WTC11 (cell line): ENCODE measurements at regions not wholly inside any gene's neighbourhood (a gene's known extent, or its start where the extent isn't known, plus 50 kb on each side); places are given as distances from the start of the nearest gene placed in this dataset.

Source experiments
- ATAC-seq: fragments of 200-7000 bp; cut with Tn5 transposase; 2 replicates; pipeline ENCODE4 v1.10.0; 2021; ENCODE audit warnings: mild to moderate bottlenecking, moderate library complexity
- CTCF ChIA-PET: fragments of 300-600 bp; sonication (Branson Sonifier 250); formaldehyde crosslinking; loops from one replicate; lab custom pipeline; 2021; ENCODE audit warnings: antibody characterized with exemption; lab: Charles Lee
- POLR2A ChIA-PET: fragments of 350-600 bp; sonication (Branson Sonifier 250); formaldehyde crosslinking; loops from one replicate; lab custom pipeline; 2021; ENCODE audit warnings: antibody characterized with exemption; lab: Charles Lee
- DNase-seq: peaks from one replicate; pipeline ENCODE4 v3.0.0; 2021; ENCODE audit warnings: low spot score
- H3K27ac Mint-ChIP-seq: 2 replicates; pipeline ENCODE4 v1.8.0; 2021; ENCODE audit warnings: mixed read lengths
- H3K27me3 Mint-ChIP-seq: 2 replicates; pipeline ENCODE4 v1.8.0; 2021; ENCODE audit warnings: low read depth, mild to moderate bottlenecking, moderate library complexity, mixed read lengths
- H3K36me3 Mint-ChIP-seq: 2 replicates; pipeline ENCODE4 v1.8.0; 2021; ENCODE audit warnings: mixed read lengths
- H3K4me1 Mint-ChIP-seq: 2 replicates; pipeline ENCODE4 v1.8.0; 2022; ENCODE audit warnings: mixed read lengths
- H3K4me3 Mint-ChIP-seq: 2 replicates; pipeline ENCODE4 v1.8.0; 2021; ENCODE audit warnings: mild to moderate bottlenecking, moderate library complexity, mixed read lengths
- H3K9me3 Mint-ChIP-seq: 2 replicates; pipeline ENCODE4 v1.8.0; 2021; ENCODE audit warnings: mixed read lengths
- ATF3 ChIP-seq: sonication (generic); formaldehyde crosslinking; conservative IDR thresholded peaks from 2 replicates; pipeline ENCODE4 v1.8.1; 2022; ENCODE audit warnings: mild to moderate bottlenecking, missing genetic modification reagents
- CBFB ChIP-seq: sonication (generic); formaldehyde crosslinking; IDR thresholded peaks from 2 replicates; pipeline ENCODE4 v1.8.1; 2022; ENCODE audit warnings: mild to moderate bottlenecking, low read depth, missing genetic modification reagents
- CREM ChIP-seq: sonication (generic); formaldehyde crosslinking; IDR thresholded peaks from 2 replicates; pipeline ENCODE4 v1.8.1; 2022; ENCODE audit warnings: mild to moderate bottlenecking, missing genetic modification reagents, moderate library complexity
- E2F4 ChIP-seq: sonication (generic); formaldehyde crosslinking; IDR thresholded peaks from 2 replicates; pipeline ENCODE4 v1.8.1; 2022; ENCODE audit warnings: low read depth, mild to moderate bottlenecking, moderate library complexity, missing genetic modification reagents, borderline replicate concordance
- ELF4 ChIP-seq: sonication (generic); formaldehyde crosslinking; IDR thresholded peaks from 2 replicates; pipeline ENCODE4 v1.8.1; 2022; ENCODE audit warnings: low read depth, mild to moderate bottlenecking, moderate library complexity, missing genetic modification reagents
- FOXK1 ChIP-seq: sonication (generic); formaldehyde crosslinking; IDR thresholded peaks from 2 replicates; pipeline ENCODE4 v1.8.0; 2022; ENCODE audit warnings: mild to moderate bottlenecking, moderate library complexity, missing genetic modification reagents
- GABPB1 ChIP-seq: sonication (generic); formaldehyde crosslinking; IDR thresholded peaks from 2 replicates; pipeline ENCODE4 v1.8.1; 2023; ENCODE audit warnings: mild to moderate bottlenecking, missing genetic modification reagents
- HMGA2 ChIP-seq: fragments of 250-450 bp; sonication (Bioruptor Pico); IDR thresholded peaks from 2 replicates; pipeline ENCODE4 v1.4.0; 2021; ENCODE audit warnings: mild to moderate bottlenecking, moderate library complexity
- JAZF1 ChIP-seq: fragments of 250-450 bp; sonication (Bioruptor Pico); IDR thresholded peaks from 2 replicates; pipeline ENCODE4 v1.9.0; 2021; ENCODE audit warnings: moderate library complexity, mild to moderate bottlenecking, inconsistent platforms
- MYBL2 ChIP-seq: sonication (generic); formaldehyde crosslinking; IDR thresholded peaks from 2 replicates; pipeline ENCODE4 v1.8.1; 2023; ENCODE audit warnings: mild to moderate bottlenecking, moderate library complexity, missing genetic modification reagents
- NFATC4 ChIP-seq: fragments of 250-450 bp; sonication (Bioruptor Pico); IDR thresholded peaks from 2 replicates; pipeline ENCODE4 v1.9.0; 2021; ENCODE audit warnings: mild to moderate bottlenecking
- NFE2L1 ChIP-seq: sonication (generic); formaldehyde crosslinking; IDR thresholded peaks from 2 replicates; pipeline ENCODE4 v1.8.1; 2023; ENCODE audit warnings: missing genetic modification reagents
- NFYB ChIP-seq: sonication (generic); formaldehyde crosslinking; conservative IDR thresholded peaks from 2 replicates; pipeline ENCODE4 v1.8.0; 2022; ENCODE audit warnings: low read depth, missing genetic modification reagents
- SOX15 ChIP-seq: fragments of 250-450 bp; sonication (Bioruptor Pico); IDR thresholded peaks from 2 replicates; pipeline ENCODE4 v1.9.0; 2021; ENCODE audit warnings: mild to moderate bottlenecking
- TCF7 ChIP-seq: sonication (generic); formaldehyde crosslinking; IDR thresholded peaks from 2 replicates; pipeline ENCODE4 v1.8.0; 2022; ENCODE audit warnings: mild to moderate bottlenecking, low read depth, missing genetic modification reagents, moderate library complexity
- TEAD1 ChIP-seq: sonication (generic); formaldehyde crosslinking; IDR thresholded peaks from 2 replicates; pipeline ENCODE4 v1.8.0; 2022; ENCODE audit warnings: mild to moderate bottlenecking, missing genetic modification reagents
- TEAD4 ChIP-seq: sonication (generic); formaldehyde crosslinking; IDR thresholded peaks from 2 replicates; pipeline ENCODE4 v1.8.0; 2022; ENCODE audit warnings: mild to moderate bottlenecking, missing genetic modification reagents
- TP53 ChIP-seq: sonication (generic); formaldehyde crosslinking; IDR thresholded peaks from 2 replicates; pipeline ENCODE4 v1.8.1; 2023; ENCODE audit warnings: mild to moderate bottlenecking, missing genetic modification reagents
- ZNF121 ChIP-seq: sonication (generic); formaldehyde crosslinking; IDR thresholded peaks from 2 replicates; pipeline ENCODE4 v1.8.0; 2023; ENCODE audit warnings: missing genetic modification reagents
- ZNF219 ChIP-seq: sonication (generic); formaldehyde crosslinking; IDR thresholded peaks from 2 replicates; pipeline ENCODE4 v1.8.0; 2023; ENCODE audit warnings: missing genetic modification reagents, mild to moderate bottlenecking, borderline replicate concordance
- ZNF396 ChIP-seq: fragments of 250-450 bp; sonication (Bioruptor Pico); IDR thresholded peaks from 2 replicates; pipeline ENCODE4 v1.8.0; 2021; ENCODE audit warnings: mild to moderate bottlenecking, moderate library complexity, borderline replicate concordance
- ZNF512 ChIP-seq: sonication (generic); formaldehyde crosslinking; IDR thresholded peaks from 2 replicates; pipeline ENCODE4 v1.8.1; 2022; ENCODE audit warnings: missing genetic modification reagents, borderline replicate concordance
- TF ChIP-seq, protein P1 (sequence below): sonication (generic); formaldehyde crosslinking; IDR thresholded peaks from 2 replicates; pipeline ENCODE4 v1.8.0; 2022; ENCODE audit warnings: mild to moderate bottlenecking, missing genetic modification reagents
- TF ChIP-seq, protein P2 (sequence below): sonication (generic); formaldehyde crosslinking; IDR thresholded peaks from 2 replicates; pipeline ENCODE4 v1.8.1; 2022; ENCODE audit warnings: mild to moderate bottlenecking, moderate library complexity, missing genetic modification reagents
- TF ChIP-seq, protein P3 (sequence below): sonication (generic); formaldehyde crosslinking; IDR thresholded peaks from 2 replicates; pipeline ENCODE4 v1.8.1; 2023; ENCODE audit warnings: mild to moderate bottlenecking, moderate library complexity, missing genetic modification reagents
- TF ChIP-seq, protein P4 (sequence below): fragments of 200-600 bp; IDR thresholded peaks from 2 replicates; pipeline ENCODE4 v1.8.0; 2022; ENCODE audit warnings: antibody characterized with exemption

DNA sequence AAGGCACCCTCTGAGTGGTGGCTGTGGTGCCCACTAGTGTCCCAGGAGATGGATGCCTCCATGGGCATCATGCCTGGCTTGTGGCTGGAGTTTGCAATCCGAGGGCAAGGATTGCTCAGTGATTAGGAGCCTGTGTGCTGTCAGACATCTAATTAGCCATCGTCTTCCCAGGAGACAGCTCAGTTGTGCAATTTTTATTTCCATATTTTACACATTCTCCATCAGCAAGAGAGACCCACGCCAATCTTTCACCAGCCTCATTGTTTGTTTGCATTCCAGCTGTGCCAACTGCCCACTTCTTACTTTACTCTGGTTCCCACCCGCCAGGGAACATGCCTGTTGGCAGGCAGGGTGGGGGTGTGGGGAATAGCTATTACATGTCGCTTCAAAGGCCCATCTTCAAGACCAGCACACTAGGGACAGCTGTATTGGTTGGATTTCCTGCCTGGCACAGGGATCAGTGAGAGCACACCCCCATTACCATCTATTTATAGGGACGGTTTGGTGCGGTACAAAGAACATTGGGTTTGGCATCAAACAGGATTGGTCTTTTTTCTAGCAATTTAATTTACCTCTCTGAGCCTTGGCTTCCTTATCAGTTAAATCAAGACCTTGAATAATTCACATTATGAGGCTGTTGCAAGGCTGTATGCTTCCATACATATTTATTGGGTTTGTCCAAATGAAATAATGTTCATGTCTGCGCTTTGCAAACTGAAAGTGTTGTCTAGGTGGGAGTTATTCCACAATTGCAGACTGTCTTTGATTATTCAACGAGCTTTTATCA, 80.7 kb upstream of the NAV2 start (continued):
- TF ChIP-seq NFE2L1 (CRISPR knock-in tag) (no peak), TEAD4 (CRISPR knock-in tag) (no peak), E2F4 (CRISPR knock-in tag) (no peak), ZNF512 (CRISPR knock-in tag) (no peak)

- Mint-ChIP-seq H3K36me3 (peaks cover 10% of the 10 kb centered on the region), H3K4me1 (no peaks in the 10 kb centered on the region), H3K4me3 (no peak overlapping the region), H3K27ac (no peak overlapping the region), H3K27me3 (peaks cover 11% of the 10 kb centered on the region), H3K9me3 (peaks cover 32% of the 10 kb centered on the region)
- ATAC-seq (no peak), DNase-seq (no peak)
- TF ChIP-seq ZNF121 (CRISPR knock-in tag): no peak
- no peak for TF ChIP-seq FOXK1 (CRISPR knock-in tag)
- TF ChIP-seq TCF7 (CRISPR knock-in tag): no peak
- TF ChIP-seq ZNF396: no peak
- no peak for TF ChIP-seq TP53 (CRISPR knock-in tag)
- no peak for TF ChIP-seq ELF4
- TF ChIP-seq CREM: no peak
- TF ChIP-seq, protein P1, sequence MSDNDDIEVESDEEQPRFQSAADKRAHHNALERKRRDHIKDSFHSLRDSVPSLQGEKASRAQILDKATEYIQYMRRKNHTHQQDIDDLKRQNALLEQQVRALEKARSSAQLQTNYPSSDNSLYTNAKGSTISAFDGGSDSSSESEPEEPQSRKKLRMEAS (CRISPR knock-in tag): no peak
- no peak for TF ChIP-seq GABPB1 (CRISPR knock-in tag)
- no peak for TF ChIP-seq NFATC4 (CRISPR knock-in tag)
- no peak for TF ChIP-seq NFYB
- ChIA-PET POLR2A (no interaction called here), CTCF (no interaction called here)
Measured at GRCh38 chr11:19628018-19628417, 84.6 kb upstream of the NAV2 start.

- no peak overlapping the region for H3K4me3 Mint-ChIP-seq
- H3K36me3 Mint-ChIP-seq: peaks cover 10% of the 10 kb centered on the region
- H3K4me1 Mint-ChIP-seq: no peaks in the 10 kb centered on the region
- no peak overlapping the region for H3K27ac Mint-ChIP-seq
- ChIA-PET POLR2A (no interaction called here), CTCF (no interaction called here)
- peaks cover 32% of the 10 kb centered on the region for H3K9me3 Mint-ChIP-seq
- peaks cover 13% of the 10 kb centered on the region for H3K27me3 Mint-ChIP-seq
- DNase-seq (no peak), ATAC-seq (no peak)
- TF ChIP-seq NFE2L1 (CRISPR knock-in tag) (no peak), MYBL2 (CRISPR knock-in tag) (no peak), HMGA2 (no peak), CBFB (no peak), JAZF1 (CRISPR knock-in tag) (no peak), TEAD1 (CRISPR knock-in tag) (no peak), ATF3 (CRISPR knock-in tag) (no peak), ZNF219 (CRISPR knock-in tag) (no peak), ZNF512 (CRISPR knock-in tag) (no peak), SOX15 (CRISPR knock-in tag) (no peak)
- TF ChIP-seq, protein P2, sequence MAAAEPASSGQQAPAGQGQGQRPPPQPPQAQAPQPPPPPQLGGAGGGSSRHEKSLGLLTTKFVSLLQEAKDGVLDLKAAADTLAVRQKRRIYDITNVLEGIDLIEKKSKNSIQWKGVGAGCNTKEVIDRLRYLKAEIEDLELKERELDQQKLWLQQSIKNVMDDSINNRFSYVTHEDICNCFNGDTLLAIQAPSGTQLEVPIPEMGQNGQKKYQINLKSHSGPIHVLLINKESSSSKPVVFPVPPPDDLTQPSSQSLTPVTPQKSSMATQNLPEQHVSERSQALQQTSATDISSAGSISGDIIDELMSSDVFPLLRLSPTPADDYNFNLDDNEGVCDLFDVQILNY: no peak
- TF ChIP-seq, protein P3, sequence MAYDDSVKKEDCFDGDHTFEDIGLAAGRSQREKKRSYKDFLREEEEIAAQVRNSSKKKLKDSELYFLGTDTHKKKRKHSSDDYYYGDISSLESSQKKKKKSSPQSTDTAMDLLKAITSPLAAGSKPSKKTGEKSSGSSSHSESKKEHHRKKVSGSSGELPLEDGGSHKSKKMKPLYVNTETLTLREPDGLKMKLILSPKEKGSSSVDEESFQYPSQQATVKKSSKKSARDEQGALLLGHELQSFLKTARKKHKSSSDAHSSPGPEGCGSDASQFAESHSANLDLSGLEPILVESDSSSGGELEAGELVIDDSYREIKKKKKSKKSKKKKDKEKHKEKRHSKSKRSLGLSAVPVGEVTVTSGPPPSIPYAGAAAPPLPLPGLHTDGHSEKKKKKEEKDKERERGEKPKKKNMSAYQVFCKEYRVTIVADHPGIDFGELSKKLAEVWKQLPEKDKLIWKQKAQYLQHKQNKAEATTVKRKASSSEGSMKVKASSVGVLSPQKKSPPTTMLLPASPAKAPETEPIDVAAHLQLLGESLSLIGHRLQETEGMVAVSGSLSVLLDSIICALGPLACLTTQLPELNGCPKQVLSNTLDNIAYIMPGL (CRISPR knock-in tag): no peak
- TF ChIP-seq, protein P4, sequence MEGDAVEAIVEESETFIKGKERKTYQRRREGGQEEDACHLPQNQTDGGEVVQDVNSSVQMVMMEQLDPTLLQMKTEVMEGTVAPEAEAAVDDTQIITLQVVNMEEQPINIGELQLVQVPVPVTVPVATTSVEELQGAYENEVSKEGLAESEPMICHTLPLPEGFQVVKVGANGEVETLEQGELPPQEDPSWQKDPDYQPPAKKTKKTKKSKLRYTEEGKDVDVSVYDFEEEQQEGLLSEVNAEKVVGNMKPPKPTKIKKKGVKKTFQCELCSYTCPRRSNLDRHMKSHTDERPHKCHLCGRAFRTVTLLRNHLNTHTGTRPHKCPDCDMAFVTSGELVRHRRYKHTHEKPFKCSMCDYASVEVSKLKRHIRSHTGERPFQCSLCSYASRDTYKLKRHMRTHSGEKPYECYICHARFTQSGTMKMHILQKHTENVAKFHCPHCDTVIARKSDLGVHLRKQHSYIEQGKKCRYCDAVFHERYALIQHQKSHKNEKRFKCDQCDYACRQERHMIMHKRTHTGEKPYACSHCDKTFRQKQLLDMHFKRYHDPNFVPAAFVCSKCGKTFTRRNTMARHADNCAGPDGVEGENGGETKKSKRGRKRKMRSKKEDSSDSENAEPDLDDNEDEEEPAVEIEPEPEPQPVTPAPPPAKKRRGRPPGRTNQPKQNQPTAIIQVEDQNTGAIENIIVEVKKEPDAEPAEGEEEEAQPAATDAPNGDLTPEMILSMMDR: no peak
Measured at GRCh38 chr11:19627566-19627965, 85.1 kb upstream of the NAV2 start.
